Chondrocyte (in vitro differentiated cells): ENCODE measurements at regions not wholly inside any gene's neighbourhood (a gene's known extent, or its start where the extent isn't known, plus 50 kb on each side); places are given as distances from the start of the nearest gene placed in this dataset.

Source experiments
- DNase-seq: peaks from one replicate; pipeline ENCODE4 v3.0.0; 2021; ENCODE audit warnings: mixed read lengths, low spot score
- H3K27ac Mint-ChIP-seq: one replicate; pipeline ENCODE4 v1.8.0; 2021; ENCODE audit warnings: mild to moderate bottlenecking, moderate library complexity, mixed read lengths; ENCODE audit not compliant: unreplicated experiment
- H3K27me3 Mint-ChIP-seq: 2 replicates; pipeline ENCODE4 v1.8.0; 2021; ENCODE audit warnings: low read depth, mixed read lengths
- H3K36me3 Mint-ChIP-seq: 2 replicates; pipeline ENCODE4 v1.8.0; 2021; ENCODE audit warnings: low read depth, mixed read lengths
- H3K4me1 Mint-ChIP-seq: 2 replicates; pipeline ENCODE4 v1.8.0; 2021; ENCODE audit warnings: low read depth, mild to moderate bottlenecking, mixed read lengths
- H3K4me3 Mint-ChIP-seq: one replicate; pipeline ENCODE4 v1.8.0; 2021; ENCODE audit warnings: mild to moderate bottlenecking, moderate library complexity, mixed read lengths; ENCODE audit not compliant: unreplicated experiment
- H3K9me3 Mint-ChIP-seq: 2 replicates; pipeline ENCODE4 v1.8.0; 2021; ENCODE audit warnings: low read depth, mixed read lengths
- CTCF ChIP-seq: fragments of 200-600 bp; sonication (generic); IDR thresholded peaks from 2 replicates; pipeline ENCODE4 v1.5.0; 2021; ENCODE audit warnings: antibody characterized with exemption, mild to moderate bottlenecking, moderate library complexity

DNA sequence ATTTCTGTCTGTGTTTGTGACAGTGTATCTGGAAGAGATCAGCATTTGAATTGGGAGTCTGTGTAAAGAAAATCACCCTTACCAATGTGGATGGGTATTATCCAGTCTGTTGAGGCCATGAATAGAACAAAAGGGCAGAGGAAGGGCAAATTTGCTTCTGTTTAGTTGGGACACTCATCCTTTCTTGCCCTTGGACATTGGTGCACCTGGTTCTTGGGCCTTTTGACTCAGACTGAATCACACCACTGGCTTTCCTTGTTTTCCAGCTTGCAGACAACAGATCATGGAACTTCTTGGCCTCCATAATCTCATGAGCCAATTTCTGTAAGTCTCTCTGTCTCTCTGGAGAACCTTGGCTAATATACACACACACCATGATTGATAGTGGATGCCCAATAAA lies 164.4 kb upstream of the SGO1 start:
- Mint-ChIP-seq H3K27me3 (peaks cover 5% of the 10 kb centered on the region), H3K36me3 (no peaks in the 10 kb centered on the region), H3K4me1 (no peaks in the 10 kb centered on the region), H3K27ac (no peak overlapping the region), H3K9me3 (no peaks in the 10 kb centered on the region), H3K4me3 (no peak overlapping the region)
- TF ChIP-seq CTCF, result no peak
- DNase-seq, result no peak

GRCh38 chr3:20346916-20347315 lies 160.9 kb upstream of the SGO1 start:
- Mint-ChIP-seq H3K4me1 (no peaks in the 10 kb centered on the region), H3K27ac (no peak overlapping the region), H3K4me3 (no peak overlapping the region), H3K36me3 (no peaks in the 10 kb centered on the region), H3K9me3 (no peaks in the 10 kb centered on the region), H3K27me3 (peaks cover 20% of the 10 kb centered on the region)
- no peak for TF ChIP-seq CTCF
- no peak for DNase-seq

- no peak for DNase-seq
- no peak overlapping the region for H3K4me3 Mint-ChIP-seq
- H3K36me3 Mint-ChIP-seq, result no peaks in the 10 kb centered on the region
- TF ChIP-seq CTCF, result no peak
- H3K4me1 Mint-ChIP-seq, result no peaks in the 10 kb centered on the region
- peaks cover 20% of the 10 kb centered on the region for H3K27me3 Mint-ChIP-seq
- no peaks in the 10 kb centered on the region for H3K9me3 Mint-ChIP-seq
- no peak overlapping the region for H3K27ac Mint-ChIP-seq
Measured at GRCh38 chr3:20346369-20346768, 160.4 kb upstream of the SGO1 start.

DNA sequence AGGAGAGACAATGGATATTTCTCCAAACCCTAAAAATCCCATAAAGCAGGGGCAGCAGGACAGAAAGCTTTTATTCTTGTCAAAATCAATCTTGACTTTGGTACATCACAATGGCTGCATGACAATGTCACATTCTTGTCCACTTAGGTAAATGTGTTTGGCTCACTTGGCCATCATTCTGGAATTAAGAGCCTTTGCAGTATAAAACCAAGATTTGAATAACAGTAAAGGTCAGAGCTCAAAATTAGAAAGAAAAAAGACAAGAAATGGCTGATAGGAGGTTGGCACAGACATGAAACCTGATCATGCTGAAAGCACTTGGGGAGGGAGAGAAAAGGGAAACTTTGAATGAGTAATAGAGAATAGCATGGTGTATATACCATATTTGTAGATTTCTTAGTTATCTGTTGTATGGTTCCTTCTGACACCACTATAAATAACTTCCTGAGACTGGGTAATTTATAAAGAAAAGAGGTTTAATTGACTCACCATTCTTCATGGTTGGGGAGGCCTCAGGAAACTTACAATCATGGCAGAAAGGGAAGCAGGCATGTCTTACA lies 158.5 kb upstream of the SGO1 start:
- Mint-ChIP-seq H3K9me3 (no peaks in the 10 kb centered on the region), H3K4me3 (no peak overlapping the region), H3K27me3 (peaks cover 22% of the 10 kb centered on the region), H3K4me1 (no peaks in the 10 kb centered on the region), H3K36me3 (no peaks in the 10 kb centered on the region), H3K27ac (no peak overlapping the region)
- no peak for DNase-seq
- TF ChIP-seq CTCF, result no peak

GRCh38 chr3:20343790-20344189 lies 157.8 kb upstream of the SGO1 start:
- no peaks in the 10 kb centered on the region for H3K9me3 Mint-ChIP-seq
- no peaks in the 10 kb centered on the region for H3K36me3 Mint-ChIP-seq
- peaks cover 22% of the 10 kb centered on the region for H3K27me3 Mint-ChIP-seq
- H3K4me3 Mint-ChIP-seq, result no peak overlapping the region
- no peaks in the 10 kb centered on the region for H3K4me1 Mint-ChIP-seq
- H3K27ac Mint-ChIP-seq, result no peak overlapping the region
- no peak for DNase-seq
- no peak for TF ChIP-seq CTCF
